ENCODE measurements at regions not wholly inside any gene's neighbourhood (a gene's known extent, or its start where the extent isn't known, plus 50 kb on each side); places are given as distances from the start of the nearest gene placed in this dataset.

DNA sequence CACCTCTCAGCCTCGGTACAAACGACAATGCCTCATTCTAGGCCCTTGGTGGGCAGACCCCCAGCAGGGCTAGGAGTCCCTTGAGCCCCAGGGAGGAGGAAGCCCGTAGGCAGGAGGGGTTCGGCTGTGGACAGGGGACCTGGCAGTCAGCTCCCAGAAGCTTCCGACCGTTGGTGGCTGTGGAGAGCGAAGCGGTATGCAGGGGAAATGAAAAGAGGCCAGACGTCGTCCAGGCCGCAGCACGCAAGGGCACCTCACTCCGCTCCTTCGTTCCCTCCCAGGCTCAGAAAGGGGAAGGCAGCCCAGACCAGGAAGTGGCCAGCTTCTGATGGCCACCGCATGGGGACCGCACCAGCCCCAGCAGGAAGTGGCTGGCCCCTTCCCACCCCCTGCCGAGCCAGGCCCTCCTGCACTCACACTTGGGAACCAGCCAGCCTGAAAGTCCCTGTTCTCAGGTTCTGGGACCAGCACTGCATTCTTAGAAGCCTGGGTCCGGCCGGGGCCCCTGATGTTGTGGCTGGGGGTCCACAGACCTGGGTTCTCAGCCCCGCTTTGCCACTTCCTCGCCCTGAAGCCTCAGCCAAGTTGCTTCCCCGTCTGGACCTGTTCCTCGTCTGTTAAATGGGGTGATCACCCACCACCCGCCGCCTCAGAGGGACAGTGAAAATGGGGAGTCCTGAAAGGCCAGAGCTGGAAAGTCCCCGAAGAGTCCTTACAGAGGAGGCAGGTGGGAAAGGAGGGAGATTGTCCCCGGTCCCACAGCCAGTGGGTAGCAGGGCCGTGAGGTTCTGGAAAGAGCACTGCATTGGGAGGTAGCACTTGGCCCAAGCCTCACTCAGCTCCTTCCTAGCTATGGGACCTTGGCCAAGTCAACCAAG lies 104.0 kb upstream of the RUNX3 start:
- no peaks in the 10 kb centered on the region for H3K36me3 ChIP-seq
- no peak for DNase-seq (ENCODE audit: extremely low spot score in 2 of 2)
- no peaks in the 10 kb centered on the region for H3K9me3 ChIP-seq
- no peak overlapping the region for H3K4me3 ChIP-seq
- intact Hi-C loops (cut with DNase I): no loop called here
- no peaks in the 10 kb centered on the region for H3K27me3 ChIP-seq
- no peaks in the 10 kb centered on the region for H3K4me1 ChIP-seq
- peak overlapping the region; percentile 13 for H3K27ac ChIP-seq
- TF ChIP-seq POLR2A (IDR thresholded peaks at IDR 0.05) (no peak), POLR2AphosphoS5 (IDR thresholded peaks at IDR 0.05; ENCODE audit: insufficient read depth in 1 of 2, low read depth in 1 of 2) (no peak)
- TF ChIP-seq, protein P1, sequence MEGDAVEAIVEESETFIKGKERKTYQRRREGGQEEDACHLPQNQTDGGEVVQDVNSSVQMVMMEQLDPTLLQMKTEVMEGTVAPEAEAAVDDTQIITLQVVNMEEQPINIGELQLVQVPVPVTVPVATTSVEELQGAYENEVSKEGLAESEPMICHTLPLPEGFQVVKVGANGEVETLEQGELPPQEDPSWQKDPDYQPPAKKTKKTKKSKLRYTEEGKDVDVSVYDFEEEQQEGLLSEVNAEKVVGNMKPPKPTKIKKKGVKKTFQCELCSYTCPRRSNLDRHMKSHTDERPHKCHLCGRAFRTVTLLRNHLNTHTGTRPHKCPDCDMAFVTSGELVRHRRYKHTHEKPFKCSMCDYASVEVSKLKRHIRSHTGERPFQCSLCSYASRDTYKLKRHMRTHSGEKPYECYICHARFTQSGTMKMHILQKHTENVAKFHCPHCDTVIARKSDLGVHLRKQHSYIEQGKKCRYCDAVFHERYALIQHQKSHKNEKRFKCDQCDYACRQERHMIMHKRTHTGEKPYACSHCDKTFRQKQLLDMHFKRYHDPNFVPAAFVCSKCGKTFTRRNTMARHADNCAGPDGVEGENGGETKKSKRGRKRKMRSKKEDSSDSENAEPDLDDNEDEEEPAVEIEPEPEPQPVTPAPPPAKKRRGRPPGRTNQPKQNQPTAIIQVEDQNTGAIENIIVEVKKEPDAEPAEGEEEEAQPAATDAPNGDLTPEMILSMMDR (IDR thresholded peaks at IDR 0.05): no peak

DNA sequence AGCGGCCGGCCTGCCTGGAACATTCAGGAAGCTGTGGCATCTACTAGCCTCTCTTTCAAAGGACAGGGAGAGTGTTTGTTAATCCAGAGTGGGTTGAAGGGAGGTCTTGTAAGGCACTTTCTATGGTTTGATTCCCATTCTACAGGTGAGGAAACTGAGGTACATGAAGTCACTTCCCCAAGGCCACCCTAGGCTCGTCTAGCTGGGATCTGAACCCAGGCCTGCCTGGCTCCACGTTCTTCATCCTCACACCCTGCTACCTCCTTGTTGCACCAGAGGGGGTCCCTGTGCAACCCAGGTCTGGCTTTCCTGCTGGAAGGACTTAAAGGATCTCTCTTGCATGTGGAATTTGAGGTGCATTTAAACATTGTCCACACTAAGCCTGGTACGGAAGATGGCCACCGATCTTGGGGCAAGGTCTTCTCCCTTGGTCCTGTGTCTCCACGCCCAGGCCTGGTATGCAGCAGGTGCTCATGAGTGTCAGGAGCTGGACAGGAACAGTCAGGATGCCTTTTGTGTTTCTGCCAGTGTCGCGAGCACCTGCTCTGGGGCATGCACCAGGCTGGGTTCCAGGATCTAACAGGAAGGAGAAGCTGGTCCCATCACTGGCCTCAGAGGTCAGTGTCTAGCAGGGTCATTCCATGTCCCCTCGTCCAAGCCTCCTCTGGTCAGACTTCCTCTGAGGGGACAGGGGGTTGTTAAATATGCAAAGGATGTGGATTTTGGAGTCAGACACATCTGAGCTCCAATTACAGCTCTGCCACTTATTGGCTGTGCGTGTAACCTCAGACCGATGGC lies 103.2 kb upstream of the RUNX3 start:
- Histone ChIP-seq H3K27me3 (no peaks in the 10 kb centered on the region), H3K4me3 (no peak overlapping the region), H3K27ac (peak overlapping the region; percentile 56), H3K9me3 (no peaks in the 10 kb centered on the region), H3K36me3 (no peaks in the 10 kb centered on the region), H3K4me1 (no peaks in the 10 kb centered on the region)
- TF ChIP-seq POLR2A (IDR thresholded peaks at IDR 0.05): no peak
- no peak for TF ChIP-seq POLR2AphosphoS5 (IDR thresholded peaks at IDR 0.05; ENCODE audit: insufficient read depth in 1 of 2, low read depth in 1 of 2)
- TF ChIP-seq, protein P1 (IDR thresholded peaks at IDR 0.05): no peak
- no peak for DNase-seq (ENCODE audit: extremely low spot score in 2 of 2)
- intact Hi-C loops (cut with DNase I): no loop called here

DNA sequence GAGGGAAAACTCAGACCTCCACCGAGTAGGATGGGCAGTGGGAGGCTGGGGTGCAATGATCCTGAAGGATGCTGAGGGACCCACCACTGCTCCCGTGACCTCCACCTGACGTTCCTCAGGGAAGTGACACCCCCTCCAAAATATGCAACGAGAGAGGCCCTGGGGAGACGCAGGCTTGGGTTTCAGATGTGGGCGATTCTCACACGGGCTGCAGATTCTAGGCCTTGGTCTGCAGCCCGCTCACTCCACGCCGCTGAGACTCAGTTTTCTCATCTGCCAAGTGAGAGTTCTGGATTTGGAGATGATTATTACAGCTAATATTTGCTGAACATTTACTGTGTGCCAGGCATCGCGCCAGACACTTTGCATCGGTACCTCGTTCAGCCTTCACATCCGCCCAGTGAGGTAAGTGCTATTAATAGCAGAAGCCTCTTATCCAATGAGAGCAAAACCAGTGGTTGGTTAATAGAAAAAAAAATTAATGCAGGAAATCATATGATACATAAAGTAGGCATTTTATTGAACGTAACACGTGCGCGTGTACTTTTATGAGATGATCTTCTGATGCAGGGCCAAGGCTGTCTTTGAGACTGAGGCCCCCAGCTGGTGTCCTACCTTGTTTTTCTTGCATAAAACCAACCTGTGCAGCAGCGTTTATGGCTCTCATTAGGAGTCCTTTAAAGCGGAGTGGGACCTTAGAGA lies 102.0 kb upstream of the RUNX3 start:
- intact Hi-C loops (cut with DNase I): no loop called here
- H3K36me3 ChIP-seq: no peaks in the 10 kb centered on the region
- H3K27me3 ChIP-seq: no peaks in the 10 kb centered on the region
- no peak for DNase-seq (ENCODE audit: extremely low spot score in 2 of 2)
- H3K27ac ChIP-seq: no peak overlapping the region
- no peaks in the 10 kb centered on the region for H3K9me3 ChIP-seq
- H3K4me3 ChIP-seq: no peak overlapping the region
- TF ChIP-seq POLR2AphosphoS5 (IDR thresholded peaks at IDR 0.05; ENCODE audit: insufficient read depth in 1 of 2, low read depth in 1 of 2) (peak in 1 of 2 donors; percentile 12), POLR2A (IDR thresholded peaks at IDR 0.05) (no peak)
- TF ChIP-seq, protein P1 (IDR thresholded peaks at IDR 0.05): no peak
- no peaks in the 10 kb centered on the region for H3K4me1 ChIP-seq

DNA sequence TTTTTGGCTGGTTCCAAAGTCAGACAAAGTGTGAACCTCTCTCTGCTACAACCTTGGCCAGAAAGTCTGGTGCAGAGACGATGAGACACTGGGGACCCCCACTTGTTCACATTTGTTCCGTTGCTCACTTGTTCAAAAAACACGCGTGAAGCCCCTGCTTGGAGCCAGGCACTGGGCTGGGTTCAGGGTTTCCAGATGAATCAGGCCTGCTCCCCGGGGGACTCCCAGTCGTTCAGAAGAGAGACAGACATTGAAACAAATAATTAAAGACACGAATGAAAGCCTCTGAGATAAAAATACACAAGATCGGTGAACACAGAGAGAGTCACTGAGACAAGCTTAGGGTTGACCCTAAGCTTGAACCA lies 101.5 kb upstream of the RUNX3 start:
- Histone ChIP-seq H3K9me3 (no peaks in the 10 kb centered on the region), H3K4me3 (no peak overlapping the region), H3K36me3 (no peaks in the 10 kb centered on the region), H3K27ac (no peak overlapping the region), H3K4me1 (no peaks in the 10 kb centered on the region), H3K27me3 (no peaks in the 10 kb centered on the region)
- intact Hi-C loops (cut with DNase I): no loop called here
- TF ChIP-seq POLR2AphosphoS5 (IDR thresholded peaks at IDR 0.05; ENCODE audit: insufficient read depth in 1 of 2, low read depth in 1 of 2) (no peak), POLR2A (IDR thresholded peaks at IDR 0.05) (no peak)
- TF ChIP-seq, protein P1 (IDR thresholded peaks at IDR 0.05): no peak
- no peak for DNase-seq (ENCODE audit: extremely low spot score in 2 of 2)
